ENCODE measurements at regions not wholly inside any gene's neighbourhood (a gene's known extent, or its start where the extent isn't known, plus 50 kb on each side); places are given as distances from the start of the nearest gene placed in this dataset.

GRCh38 chr20:40925829-40926510 lies 102.7 kb upstream of the TOP1 start:
- TF ChIP-seq, protein P1, sequence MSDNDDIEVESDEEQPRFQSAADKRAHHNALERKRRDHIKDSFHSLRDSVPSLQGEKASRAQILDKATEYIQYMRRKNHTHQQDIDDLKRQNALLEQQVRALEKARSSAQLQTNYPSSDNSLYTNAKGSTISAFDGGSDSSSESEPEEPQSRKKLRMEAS (IDR thresholded peaks at IDR 0.05; ENCODE audit: insufficient read depth, insufficient read length): no peak
- TF ChIP-seq, protein P2, sequence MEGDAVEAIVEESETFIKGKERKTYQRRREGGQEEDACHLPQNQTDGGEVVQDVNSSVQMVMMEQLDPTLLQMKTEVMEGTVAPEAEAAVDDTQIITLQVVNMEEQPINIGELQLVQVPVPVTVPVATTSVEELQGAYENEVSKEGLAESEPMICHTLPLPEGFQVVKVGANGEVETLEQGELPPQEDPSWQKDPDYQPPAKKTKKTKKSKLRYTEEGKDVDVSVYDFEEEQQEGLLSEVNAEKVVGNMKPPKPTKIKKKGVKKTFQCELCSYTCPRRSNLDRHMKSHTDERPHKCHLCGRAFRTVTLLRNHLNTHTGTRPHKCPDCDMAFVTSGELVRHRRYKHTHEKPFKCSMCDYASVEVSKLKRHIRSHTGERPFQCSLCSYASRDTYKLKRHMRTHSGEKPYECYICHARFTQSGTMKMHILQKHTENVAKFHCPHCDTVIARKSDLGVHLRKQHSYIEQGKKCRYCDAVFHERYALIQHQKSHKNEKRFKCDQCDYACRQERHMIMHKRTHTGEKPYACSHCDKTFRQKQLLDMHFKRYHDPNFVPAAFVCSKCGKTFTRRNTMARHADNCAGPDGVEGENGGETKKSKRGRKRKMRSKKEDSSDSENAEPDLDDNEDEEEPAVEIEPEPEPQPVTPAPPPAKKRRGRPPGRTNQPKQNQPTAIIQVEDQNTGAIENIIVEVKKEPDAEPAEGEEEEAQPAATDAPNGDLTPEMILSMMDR (IDR thresholded peaks at IDR 0.05; ENCODE audit: extremely low read depth in 1 of 2, insufficient read depth in 1 of 2, low read depth in 1 of 2, low read length in 2 of 2): no peak
